ENCODE measurements at regions not wholly inside any gene's neighbourhood (a gene's known extent, or its start where the extent isn't known, plus 50 kb on each side); places are given as distances from the start of the nearest gene placed in this dataset.

GRCh38 chr3:160049988-160050387 is 61.4 kb downstream of the IL12A start:
- TF ChIP-seq CTCF (IDR thresholded peaks at IDR 0.05; ENCODE audit: borderline replicate concordance, extremely low read depth, low read length, poor library complexity, severe bottlenecking) (no peak), EZH2 (IDR thresholded peaks at IDR 0.05; ENCODE audit: borderline replicate concordance, low read depth, low read length, severe bottlenecking) (no peak)
